CMK (cell line): ENCODE measurements at regions not wholly inside any gene's neighbourhood (a gene's known extent, or its start where the extent isn't known, plus 50 kb on each side); places are given as distances from the start of the nearest gene placed in this dataset.

Experiments used
- DNase-seq: peaks from one replicate; pipeline ENCODE4 v3.0.0-alpha.2; 2010; ENCODE audit warnings: low read depth

- DNase-seq, result no peak
These were observed 191.1 kb upstream of the TSC22D2 start for GRCh38 chr3:150216866-150217600.

- DNase-seq, result no peak
These were observed 191.9 kb upstream of the TSC22D2 start for GRCh38 chr3:150216041-150216811.

- DNase-seq, result no peak
These were observed 192.5 kb upstream of the TSC22D2 start for GRCh38 chr3:150215616-150216015.

GRCh38 chr3:150213577-150213976 is 194.5 kb upstream of the TSC22D2 start:
- DNase-seq, result no peak

GRCh38 chr3:150210461-150211110 is 197.5 kb upstream of the TSC22D2 start:
- DNase-seq, result no peak

DNA sequence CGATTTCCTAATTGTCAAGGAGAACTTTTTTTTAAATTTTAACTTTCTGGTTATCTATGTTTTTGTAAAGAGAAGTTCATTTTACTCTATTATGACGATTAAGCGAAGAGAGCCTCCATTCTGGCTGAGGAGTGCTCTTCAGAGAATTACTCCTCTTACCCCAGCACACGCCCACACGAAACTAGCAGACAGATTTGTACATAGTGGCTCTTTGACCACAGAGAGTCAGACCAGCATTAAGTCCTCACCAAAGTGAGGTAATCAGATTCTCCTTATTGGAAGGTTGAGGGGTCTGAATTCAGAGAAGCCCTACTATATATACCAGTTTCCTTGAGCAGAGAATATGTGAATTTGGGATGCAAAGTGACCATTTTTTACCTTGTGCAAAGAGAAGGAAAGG is 204.8 kb upstream of the TSC22D2 start:
- DNase-seq, result no peak

DNA sequence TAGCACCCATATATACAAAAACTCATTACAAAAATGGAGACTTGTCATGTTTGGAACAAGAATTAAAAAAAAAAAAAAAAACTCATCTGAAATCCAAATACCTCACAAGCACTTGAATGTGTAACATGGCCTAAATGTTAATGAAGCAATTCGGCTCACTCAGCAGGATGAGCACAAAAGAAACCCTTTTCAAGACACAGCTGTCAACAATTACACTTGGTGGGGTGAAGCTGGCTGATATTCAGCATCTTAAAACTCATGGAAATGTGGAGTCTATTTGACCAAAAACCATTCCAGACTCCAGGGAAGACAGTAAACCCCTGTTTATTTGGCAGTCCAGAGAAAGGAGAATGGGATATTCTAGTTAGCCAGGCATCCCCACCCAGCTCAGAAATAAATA is 205.4 kb upstream of the TSC22D2 start:
- DNase-seq, result no peak

DNA sequence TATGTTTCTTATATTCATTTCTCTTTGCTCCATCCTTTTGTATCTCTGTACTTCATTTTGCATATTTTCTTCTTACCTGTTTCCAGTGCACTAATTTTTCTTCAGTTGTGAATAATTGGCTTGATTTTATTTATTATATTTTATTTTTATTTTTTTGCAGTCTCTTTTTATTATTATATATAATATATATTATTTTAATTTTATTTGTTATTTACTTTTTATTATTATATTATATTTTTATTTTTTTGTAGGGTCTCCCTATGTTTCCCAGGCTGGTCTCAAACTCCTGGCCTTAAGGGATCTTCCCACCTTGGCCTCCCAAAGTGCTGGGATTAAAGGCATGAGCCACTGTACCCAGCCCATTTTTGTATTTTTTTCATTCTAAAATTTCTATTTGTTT is 213.1 kb upstream of the TSC22D2 start:
- no peak for DNase-seq

DNA sequence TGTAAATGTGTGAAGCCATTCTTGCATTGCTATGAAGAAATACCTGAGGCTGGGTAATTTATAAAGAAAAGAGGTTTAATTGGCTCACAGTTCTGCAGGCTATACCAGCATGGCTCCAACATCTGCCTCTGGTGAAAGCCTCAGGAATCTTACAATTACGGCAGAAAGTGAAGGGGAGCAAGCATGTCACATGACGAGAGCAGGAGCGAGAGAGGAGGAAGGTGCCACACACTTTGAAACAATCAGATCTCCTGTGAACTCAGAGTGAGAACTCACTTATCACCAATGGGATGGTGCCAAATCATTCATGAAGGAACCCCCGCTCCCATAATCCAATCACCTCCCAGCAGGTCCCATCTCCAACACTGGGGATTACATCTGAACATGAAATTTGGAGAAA is 213.6 kb upstream of the TSC22D2 start:
- DNase-seq, result no peak

- DNase-seq, result no peak
These were observed 213.9 kb upstream of the PFN2 start for GRCh38 chr3:150184426-150185071.

- no peak for DNase-seq
These were observed 213.2 kb upstream of the PFN2 start for GRCh38 chr3:150183678-150184425.

DNA sequence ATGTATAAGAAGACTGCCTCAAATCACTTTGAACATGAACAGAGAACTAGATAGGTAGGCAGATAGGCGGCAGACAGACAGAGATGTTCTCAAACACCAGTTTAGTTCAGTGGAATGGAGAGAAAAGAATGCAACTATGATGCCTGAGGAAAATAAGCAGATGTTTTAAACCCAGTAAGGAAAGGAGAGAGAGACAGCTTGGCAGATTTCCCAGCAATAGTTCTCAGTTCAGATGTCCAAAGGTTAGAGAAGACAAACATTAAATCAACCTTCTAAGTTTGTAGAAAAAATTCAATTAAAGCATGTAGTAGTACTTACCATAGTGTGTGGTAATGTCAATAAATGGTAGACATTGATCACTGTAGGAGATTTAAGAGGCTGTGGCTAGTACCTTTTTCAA is 209.6 kb upstream of the PFN2 start:
- DNase-seq, result no peak

DNA sequence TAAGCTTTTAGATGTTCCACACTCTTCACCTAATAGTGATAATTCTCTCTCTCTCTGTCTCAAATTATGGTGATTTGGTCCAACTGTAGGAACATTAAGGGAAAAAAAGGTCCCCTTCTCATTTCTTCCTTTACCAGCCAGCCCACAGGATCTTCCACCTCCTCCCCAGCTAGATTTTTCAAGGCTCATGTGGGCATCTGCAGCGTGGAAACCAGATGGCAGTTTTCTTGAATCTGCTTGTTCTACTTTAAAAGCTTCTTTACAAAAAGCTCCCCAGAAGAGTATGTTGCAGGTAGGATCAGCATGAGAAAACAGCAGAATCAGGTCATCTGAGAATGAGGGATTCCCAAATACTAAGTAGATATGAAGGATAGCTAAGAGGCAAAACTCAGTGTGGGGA is 208.6 kb upstream of the PFN2 start:
- no peak for DNase-seq

DNA sequence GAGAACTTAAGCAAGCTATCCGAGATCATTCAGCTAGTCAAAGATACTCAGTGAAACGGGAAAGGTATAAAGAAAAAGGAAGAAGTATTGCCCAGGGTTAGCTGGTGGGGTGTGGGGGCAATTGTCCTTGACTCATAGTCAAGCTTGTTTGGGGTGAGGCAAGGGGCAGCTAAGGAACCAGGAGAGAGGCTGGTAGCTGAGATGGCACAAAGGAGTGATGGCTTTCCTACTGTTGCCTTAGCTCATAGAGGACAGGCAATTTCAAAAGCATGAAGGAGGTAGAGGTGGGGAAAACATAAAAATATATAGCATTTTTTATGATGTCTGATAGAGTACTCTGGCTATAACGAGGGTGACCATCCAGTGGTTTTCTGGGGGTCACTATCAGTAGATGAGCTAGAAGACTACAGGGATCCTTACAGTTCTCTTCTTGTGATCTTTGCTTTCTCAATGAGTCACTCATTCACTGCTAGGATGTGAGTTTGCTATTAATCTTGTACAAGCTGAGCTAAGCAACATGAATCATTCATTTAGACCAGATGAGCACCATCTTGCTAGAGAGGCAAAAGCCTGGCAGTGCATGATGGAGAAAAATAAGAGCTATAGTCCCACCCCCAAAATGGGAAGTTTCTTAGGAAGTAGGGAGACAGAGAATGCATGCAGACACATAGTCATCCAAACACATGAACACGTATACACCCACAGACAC is 207.1 kb upstream of the PFN2 start:
- no peak for DNase-seq

DNA sequence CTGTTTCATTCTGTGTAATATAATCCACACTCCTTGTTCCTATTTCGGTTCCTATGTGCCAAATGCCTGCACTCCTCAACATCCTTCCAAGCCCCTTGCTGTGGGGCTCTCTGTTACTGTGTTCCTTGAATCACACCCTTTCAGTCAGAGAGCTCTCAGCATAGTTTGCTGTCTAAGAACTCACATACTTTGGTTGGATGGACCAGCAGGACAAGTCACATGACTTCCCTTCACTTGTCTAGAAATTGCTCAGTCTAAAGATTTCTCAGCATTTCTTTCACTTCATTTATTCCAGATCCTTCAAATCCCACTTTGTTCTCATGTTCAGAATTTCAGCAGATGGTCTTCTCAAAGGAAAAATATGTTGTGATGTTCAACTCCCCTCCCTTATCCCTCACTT is 203.5 kb upstream of the PFN2 start:
- DNase-seq, result no peak

DNA sequence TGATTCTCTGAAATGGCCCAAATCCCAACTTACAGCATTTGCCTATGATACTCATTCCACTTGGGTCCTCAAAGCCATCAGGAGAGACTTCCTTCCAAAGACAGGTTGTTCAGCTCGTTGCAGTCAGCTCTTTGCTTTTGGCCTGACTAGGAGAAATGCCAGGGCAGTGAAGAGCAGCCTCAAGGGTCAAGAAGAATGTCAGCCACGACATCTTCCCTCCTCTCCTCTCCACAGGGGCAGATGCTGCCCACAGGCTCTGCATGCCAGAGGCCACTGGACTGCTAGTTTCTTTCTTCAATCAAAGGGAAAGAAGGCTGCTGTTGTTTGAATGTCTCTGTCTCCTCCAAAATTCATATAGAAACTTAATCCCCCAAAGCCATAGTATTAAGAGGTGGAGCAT is 201.7 kb upstream of the PFN2 start:
- DNase-seq, result no peak

- DNase-seq, result no peak
These were observed 200.3 kb upstream of the PFN2 start for GRCh38 chr3:150170852-150171520.

GRCh38 chr3:150169330-150169940 is 198.7 kb upstream of the PFN2 start:
- DNase-seq, result no peak

DNA sequence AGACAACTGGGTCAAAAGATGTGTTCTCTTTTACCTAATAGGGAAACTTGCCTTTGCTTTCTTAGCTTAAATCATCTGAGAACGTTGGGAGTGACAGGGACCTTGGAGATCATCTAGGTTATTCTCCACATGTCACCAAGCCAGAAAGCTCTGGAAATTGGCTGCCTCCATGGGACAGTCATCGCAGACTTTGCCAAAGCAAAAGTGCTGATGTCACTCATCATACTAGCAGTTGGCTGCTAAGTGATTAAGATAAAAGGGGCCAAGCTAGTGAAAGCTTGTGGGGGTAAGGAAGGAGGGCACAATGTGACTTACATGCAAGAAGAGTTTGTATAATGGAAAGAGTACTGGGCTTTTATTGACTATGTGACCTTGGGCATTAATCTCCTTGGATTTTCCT is 198.0 kb upstream of the PFN2 start:
- DNase-seq, result no peak

DNA sequence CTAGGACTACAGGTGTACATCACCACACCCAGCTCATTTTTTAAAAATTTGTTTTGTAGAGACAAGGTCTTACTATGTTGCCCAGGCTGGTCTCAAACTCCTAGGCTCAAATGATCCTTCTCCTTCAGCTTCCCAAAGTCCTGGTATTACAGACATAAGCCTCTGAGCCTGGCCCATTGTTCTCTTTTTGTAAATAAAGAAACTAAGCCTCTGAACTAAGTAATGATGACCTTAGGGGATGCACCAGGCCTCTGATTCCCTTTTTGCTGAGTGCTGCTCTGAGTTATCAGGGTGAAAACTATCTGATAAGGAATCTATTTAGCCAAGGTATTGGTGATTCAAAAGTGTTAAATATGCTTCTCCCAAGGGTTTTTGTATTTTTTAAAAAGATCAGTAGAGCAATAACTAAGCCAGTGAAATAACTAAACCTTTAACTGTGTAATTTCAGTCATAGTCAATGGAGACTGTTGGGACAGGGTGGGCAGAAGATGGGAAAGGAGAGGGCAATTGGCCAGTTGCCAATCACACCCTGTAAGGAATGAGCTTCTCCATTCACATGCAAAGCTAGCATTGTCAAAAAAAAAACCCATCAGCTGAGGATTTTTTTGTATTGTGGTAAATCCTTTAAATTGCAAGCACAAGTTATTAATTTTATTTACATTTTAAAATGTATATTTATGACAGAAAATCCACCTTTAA is 194.8 kb upstream of the PFN2 start:
- no peak for DNase-seq
